ENCODE measurements at regions not wholly inside any gene's neighbourhood (a gene's known extent, or its start where the extent isn't known, plus 50 kb on each side); places are given as distances from the start of the nearest gene placed in this dataset.
A peak's percentile ranks its signal among the peaks of the same experiment; 100 is the strongest.

DNA sequence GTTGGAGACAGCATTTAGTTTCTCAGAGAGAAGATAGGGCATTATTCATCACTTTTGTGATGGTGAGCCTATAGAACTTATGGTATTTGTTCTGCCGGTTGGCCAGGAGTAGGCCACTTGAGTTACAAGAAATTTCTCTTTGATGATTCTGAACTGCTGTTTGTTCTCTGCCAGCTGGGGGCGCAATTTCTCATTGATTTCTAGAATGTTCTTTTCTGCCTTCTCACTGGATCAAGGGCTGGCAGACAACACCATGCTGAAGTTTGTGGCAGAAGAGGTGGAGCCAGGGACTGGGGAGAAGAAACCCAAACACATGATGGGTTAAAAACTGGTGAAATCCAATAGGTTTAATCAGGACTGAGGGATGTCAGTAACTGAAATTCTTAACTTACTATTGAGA, 360.6 kb downstream of the FAM72C start:
- Histone ChIP-seq H3K9me3 (ENCODE audit: control insufficient read depth, low read length) (peaks cover 30% of the 10 kb centered on the region), H3K27me3 (ENCODE audit: control insufficient read depth, insufficient read depth, low read length, poor library complexity, severe bottlenecking) (no peaks in the 10 kb centered on the region), H3K4me3 (ENCODE audit: low read length) (no peak overlapping the region), H3K9ac (ENCODE audit: extremely low read depth, low read length, poor library complexity, severe bottlenecking) (no peak overlapping the region), H3K4me1 (ENCODE audit: control insufficient read depth, insufficient read depth, low read length) (no peaks in the 10 kb centered on the region), H3K36me3 (ENCODE audit: control insufficient read depth, insufficient read depth, low read length) (no peaks in the 10 kb centered on the region), H3K27ac (ENCODE audit: low read depth, low read length) (no peak overlapping the region)
- no peaks in the 10 kb centered on the region for H3K27me3 Mint-ChIP-seq (ENCODE audit: insufficient read depth)
- no peaks in the 10 kb centered on the region for H3K36me3 Mint-ChIP-seq (ENCODE audit: low read depth)
- H3K4me3 Mint-ChIP-seq, result no peak overlapping the region
- peaks cover 92% of the 10 kb centered on the region for H3K9me3 Mint-ChIP-seq
- no peak overlapping the region for H3K27ac Mint-ChIP-seq
- 40% methylated on average over 2 of the region's 2 CpGs; no CpG with 5 or more reads in 1 of the 2 experiments for WGBS, 2 experiments (ENCODE audit: insufficient coverage in 1 of 2, insufficient read length in 1 of 2)
- TF ChIP-seq, protein P1, sequence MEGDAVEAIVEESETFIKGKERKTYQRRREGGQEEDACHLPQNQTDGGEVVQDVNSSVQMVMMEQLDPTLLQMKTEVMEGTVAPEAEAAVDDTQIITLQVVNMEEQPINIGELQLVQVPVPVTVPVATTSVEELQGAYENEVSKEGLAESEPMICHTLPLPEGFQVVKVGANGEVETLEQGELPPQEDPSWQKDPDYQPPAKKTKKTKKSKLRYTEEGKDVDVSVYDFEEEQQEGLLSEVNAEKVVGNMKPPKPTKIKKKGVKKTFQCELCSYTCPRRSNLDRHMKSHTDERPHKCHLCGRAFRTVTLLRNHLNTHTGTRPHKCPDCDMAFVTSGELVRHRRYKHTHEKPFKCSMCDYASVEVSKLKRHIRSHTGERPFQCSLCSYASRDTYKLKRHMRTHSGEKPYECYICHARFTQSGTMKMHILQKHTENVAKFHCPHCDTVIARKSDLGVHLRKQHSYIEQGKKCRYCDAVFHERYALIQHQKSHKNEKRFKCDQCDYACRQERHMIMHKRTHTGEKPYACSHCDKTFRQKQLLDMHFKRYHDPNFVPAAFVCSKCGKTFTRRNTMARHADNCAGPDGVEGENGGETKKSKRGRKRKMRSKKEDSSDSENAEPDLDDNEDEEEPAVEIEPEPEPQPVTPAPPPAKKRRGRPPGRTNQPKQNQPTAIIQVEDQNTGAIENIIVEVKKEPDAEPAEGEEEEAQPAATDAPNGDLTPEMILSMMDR (conservative IDR thresholded peaks at IDR 0.05), result peak; percentile 19
- no peak for DNase-seq
- no peaks in the 10 kb centered on the region for H3K4me1 Mint-ChIP-seq

DNA sequence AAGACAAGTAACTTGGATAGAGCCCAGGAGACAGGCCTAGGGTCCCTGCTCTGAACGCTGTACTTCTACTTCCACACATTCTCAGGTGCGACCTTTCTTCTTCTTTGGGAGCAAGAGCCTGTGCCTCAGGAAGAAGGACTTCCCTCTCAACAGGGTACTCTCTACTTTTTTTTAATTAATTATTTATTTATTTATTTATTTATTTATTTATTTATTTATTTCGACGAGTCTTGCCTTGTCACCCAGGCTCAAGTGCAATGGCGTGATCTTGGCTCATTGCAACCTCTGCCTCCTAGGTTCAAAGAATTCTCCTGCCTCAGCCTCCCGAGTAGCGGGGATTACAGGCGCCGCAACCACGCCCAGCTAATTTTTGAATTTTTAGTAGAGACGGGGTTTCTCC, 361.6 kb downstream of the FAM72C start:
- Histone ChIP-seq H3K4me3 (ENCODE audit: low read length) (no peak overlapping the region), H3K27me3 (ENCODE audit: control insufficient read depth, insufficient read depth, low read length, poor library complexity, severe bottlenecking) (no peaks in the 10 kb centered on the region), H3K9ac (ENCODE audit: extremely low read depth, low read length, poor library complexity, severe bottlenecking) (no peak overlapping the region), H3K36me3 (ENCODE audit: control insufficient read depth, insufficient read depth, low read length) (no peaks in the 10 kb centered on the region), H3K4me1 (ENCODE audit: control insufficient read depth, insufficient read depth, low read length) (no peaks in the 10 kb centered on the region), H3K27ac (ENCODE audit: low read depth, low read length) (no peak overlapping the region), H3K9me3 (ENCODE audit: control insufficient read depth, low read length) (peaks cover 28% of the 10 kb centered on the region)
- no peaks in the 10 kb centered on the region for H3K4me1 Mint-ChIP-seq
- TF ChIP-seq, protein P1 (conservative IDR thresholded peaks at IDR 0.05), result no peak
- DNase-seq, result no peak
- no peak overlapping the region for H3K4me3 Mint-ChIP-seq
- no peaks in the 10 kb centered on the region for H3K36me3 Mint-ChIP-seq (ENCODE audit: low read depth)
- H3K9me3 Mint-ChIP-seq, result peaks cover 92% of the 10 kb centered on the region
- WGBS, 2 experiments (ENCODE audit: insufficient coverage in 1 of 2, insufficient read length in 1 of 2), result 90 to 91% methylated on average over 9 to 11 of the region's 11 CpGs
- no peak overlapping the region for H3K27ac Mint-ChIP-seq
- no peaks in the 10 kb centered on the region for H3K27me3 Mint-ChIP-seq (ENCODE audit: insufficient read depth)

DNA sequence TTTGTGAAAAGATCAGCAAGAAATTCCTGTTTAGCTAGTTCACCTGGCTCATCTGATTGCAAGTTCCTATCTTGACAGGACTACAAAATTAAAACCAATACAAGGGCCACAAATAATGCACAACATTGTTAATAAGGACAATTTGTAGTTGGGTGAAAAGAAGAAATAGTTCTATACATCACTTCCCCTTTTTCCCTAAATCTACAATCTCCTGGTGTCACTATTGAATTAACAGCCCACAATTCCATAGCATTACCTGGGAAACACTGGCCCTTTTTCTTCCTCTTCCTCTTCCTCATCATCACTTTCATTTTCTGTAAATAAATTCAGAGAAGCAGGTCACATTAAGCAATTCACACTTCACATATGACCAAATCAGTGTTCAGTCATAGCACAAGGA, 366.9 kb downstream of the FAM72C start:
- H3K4me3 Mint-ChIP-seq, result no peak overlapping the region
- peaks cover 99% of the 10 kb centered on the region for H3K9me3 Mint-ChIP-seq
- Histone ChIP-seq H3K4me3 (ENCODE audit: low read length) (no peak overlapping the region), H3K27me3 (ENCODE audit: control insufficient read depth, insufficient read depth, low read length, poor library complexity, severe bottlenecking) (no peaks in the 10 kb centered on the region), H3K9ac (ENCODE audit: extremely low read depth, low read length, poor library complexity, severe bottlenecking) (no peak overlapping the region), H3K4me1 (ENCODE audit: control insufficient read depth, insufficient read depth, low read length) (no peaks in the 10 kb centered on the region), H3K9me3 (ENCODE audit: control insufficient read depth, low read length) (peaks cover 27% of the 10 kb centered on the region), H3K36me3 (ENCODE audit: control insufficient read depth, insufficient read depth, low read length) (no peaks in the 10 kb centered on the region), H3K27ac (ENCODE audit: low read depth, low read length) (no peak overlapping the region)
- H3K36me3 Mint-ChIP-seq (ENCODE audit: low read depth), result no peaks in the 10 kb centered on the region
- no peak for DNase-seq
- no peaks in the 10 kb centered on the region for H3K27me3 Mint-ChIP-seq (ENCODE audit: insufficient read depth)
- H3K27ac Mint-ChIP-seq, result no peak overlapping the region
- H3K4me1 Mint-ChIP-seq, result no peaks in the 10 kb centered on the region
- TF ChIP-seq, protein P1 (conservative IDR thresholded peaks at IDR 0.05), result no peak
